HCT116 (cell line): ENCODE measurements at regions not wholly inside any gene's neighbourhood (a gene's known extent, or its start where the extent isn't known, plus 50 kb on each side); places are given as distances from the start of the nearest gene placed in this dataset.

Source experiments
- ATAC-seq: fragments of 200-7000 bp; cut with Tn5 transposase; 2 replicates; pipeline ENCODE4 v1.9.1; 2020; ENCODE audit warnings: mild to moderate bottlenecking, moderate library complexity
- BruUV-seq: library from RNA; stranded (reverse); fragments of 400-500 nt; replicated peaks from 2 replicates; lab custom pipeline; 2021; lab: Mats Ljungman, UMichigan
- CTCF ChIA-PET: fragments of 300-600 bp; sonication (Branson Sonifier 250); formaldehyde crosslinking; loops from one replicate; lab custom pipeline; 2021; ENCODE audit warnings: antibody characterized with exemption; lab: Charles Lee
- POLR2A ChIA-PET: fragments of 300-600, 350-600 bp; sonication (Branson Sonifier 250); formaldehyde crosslinking; loops from one replicate; lab custom pipeline; 2021; ENCODE audit warnings: antibody characterized with exemption; lab: Charles Lee
- RAD21 ChIA-PET, 2 experiments: fragments of 300-600 bp; sonication (Branson Sonifier 250); formaldehyde crosslinking; loops; one replicate each; lab custom pipeline; 2023; ENCODE audit warnings: low total read pairs in 2 of 2; ENCODE audit not compliant: uncharacterized antibody in 2 of 2, unreplicated experiment in 2 of 2, low non-redundant PET in 1 of 2; lab: Charles Lee
- DNase-seq: peaks from one replicate; pipeline ENCODE4 v3.0.0-alpha.2; 2010; ENCODE audit warnings: low read depth, low spot score
- H2AFZ ChIP-seq: fragments of 200-600 bp; shearing (Covaris generic), sonication (generic); 2 replicates; pipeline ENCODE4 v1.6.1; 2017; ENCODE audit warnings: low read depth, mixed run types, mixed read lengths, antibody characterized with exemption, low read length; ENCODE audit not compliant: poor library complexity, severe bottlenecking
- H3K27ac ChIP-seq: 2 replicates; pipeline ENCODE4 v1.5.1; 2012; ENCODE audit warnings: low read depth, low read length
- H3K27me3 ChIP-seq: fragments of 200-600 bp; sonication (generic); 2 replicates; pipeline ENCODE4 v1.6.1; 2016; ENCODE audit warnings: mixed run types, low read length, mixed read lengths; ENCODE audit not compliant: insufficient read depth
- H3K36me3 ChIP-seq, 2 experiments: fragments of 200-500 bp in 1 of 2; fragments of 200-600 bp in 1 of 2; sonication (Bioruptor generic) in 1 of 2; sonication (generic) in 1 of 2; 2 replicates each; pipeline versions ENCODE4 v1.5.1 to v1.6.1; 2014 to 2016; ENCODE audit warnings: low read length in 2 of 2, inconsistent platforms in 1 of 2, mixed read lengths in 1 of 2, mixed run types in 1 of 2; ENCODE audit not compliant: insufficient read depth in 2 of 2, control insufficient read depth in 1 of 2
- H3K4me1 ChIP-seq, 2 experiments: fragments of 200-600 bp in 1 of 2; sonication (generic) in 1 of 2; 2 replicates each; pipeline versions ENCODE4 v1.5.1 to v1.6.1; 2012 to 2017; ENCODE audit warnings: low read length in 2 of 2, inconsistent platforms in 1 of 2, mild to moderate bottlenecking in 1 of 2, mixed read lengths in 1 of 2, mixed run types in 1 of 2, moderate library complexity in 1 of 2; ENCODE audit not compliant: insufficient read depth in 2 of 2, control insufficient read depth in 1 of 2
- H3K4me2 ChIP-seq: fragments of 200-600 bp; sonication (generic); 2 replicates; pipeline ENCODE4 v1.6.1; 2017; ENCODE audit warnings: mixed run types, low read length, mixed read lengths
- H3K4me3 ChIP-seq, 2 experiments: fragments of 200-600 bp in 1 of 2; sonication (generic) in 1 of 2; replicated peaks in 1 of 2; 2 replicates each; pipeline ENCODE4 v1.5.1; 2011 to 2016; ENCODE audit warnings: low read length in 2 of 2, control low read depth in 1 of 2, low read depth in 1 of 2, mild to moderate bottlenecking in 1 of 2, mixed read lengths in 1 of 2, mixed run types in 1 of 2
- H3K79me2 ChIP-seq: fragments of 200-600 bp; sonication (generic); 2 replicates; pipeline ENCODE4 v1.6.1; 2017; ENCODE audit warnings: mild to moderate bottlenecking, mixed run types, low read length, moderate library complexity, mixed read lengths; ENCODE audit not compliant: insufficient read depth
- H3K9ac ChIP-seq: fragments of 200-600 bp; sonication (generic); 2 replicates; pipeline ENCODE4 v1.6.1; 2016; ENCODE audit warnings: low read length, mixed read lengths
- H3K9me2 ChIP-seq: fragments of 200-600 bp; sonication (generic), shearing (Covaris generic); 2 replicates; pipeline ENCODE4 v1.6.1; 2017; ENCODE audit warnings: mixed run types, mild to moderate bottlenecking, moderate library complexity; ENCODE audit not compliant: insufficient read depth
- H3K9me3 ChIP-seq, 2 experiments: fragments of 200-500 bp in 1 of 2; fragments of 200-600 bp in 1 of 2; sonication (Bioruptor generic) in 1 of 2; sonication (generic) in 1 of 2; 2 replicates each; pipeline ENCODE4 v1.6.1; 2014 to 2017; ENCODE audit warnings: low read length in 2 of 2, mixed read lengths in 2 of 2, inconsistent platforms in 1 of 2, low read depth in 1 of 2, mild to moderate bottlenecking in 1 of 2, mixed run types in 1 of 2, moderate library complexity in 1 of 2; ENCODE audit not compliant: control insufficient read depth in 1 of 2, insufficient read depth in 1 of 2
- H4K20me1 ChIP-seq: fragments of 200-600 bp; sonication (generic), shearing (Covaris generic); 2 replicates; pipeline ENCODE4 v1.6.1; 2017; ENCODE audit warnings: mixed run types, mild to moderate bottlenecking, moderate library complexity; ENCODE audit not compliant: insufficient read depth
- CEBPB ChIP-seq: IDR thresholded peaks from 2 replicates; pipeline ENCODE4 v1.6.1; 2012; ENCODE audit warnings: low read depth
- EGR1 ChIP-seq: IDR thresholded peaks from 2 replicates; pipeline ENCODE4 v1.6.1; 2012; ENCODE audit warnings: low read depth
- EZH2 ChIP-seq: fragments of 200-600 bp; sonication (generic); IDR thresholded peaks from 2 replicates; pipeline ENCODE4 v1.6.1; 2017; ENCODE audit warnings: antibody characterized with exemption, mixed run types
- EZH2phosphoT487 ChIP-seq: fragments of 200-600 bp; IDR thresholded peaks from 2 replicates; pipeline ENCODE4 v1.6.1; 2018; ENCODE audit warnings: antibody characterized with exemption, borderline replicate concordance
- POLR2A ChIP-seq: IDR thresholded peaks from 2 replicates; pipeline ENCODE4 v1.7.0; 2011; ENCODE audit warnings: borderline replicate concordance; ENCODE audit not compliant: insufficient read depth, insufficient read length; ENCODE audit errors: extremely low read depth
- POLR2AphosphoS5 ChIP-seq: IDR thresholded peaks from 2 replicates; pipeline ENCODE4 v1.6.1; 2011; ENCODE audit warnings: mild to moderate bottlenecking, low read depth, low read length, moderate library complexity
- SP1 ChIP-seq: IDR thresholded peaks from 2 replicates; pipeline ENCODE4 v1.6.1; 2012; ENCODE audit warnings: low read depth
- YY1 ChIP-seq: IDR thresholded peaks from 2 replicates; pipeline ENCODE4 v1.6.1; 2011; ENCODE audit warnings: low read length, low read depth, moderate library complexity, mild to moderate bottlenecking; ENCODE audit not compliant: insufficient replicate concordance; ENCODE audit errors: extremely low read depth
- ZNF274 ChIP-seq: fragments of 200-500 bp; sonication (Bioruptor generic); IDR thresholded peaks from 2 replicates; pipeline ENCODE4 v1.6.1; 2014; ENCODE audit warnings: mild to moderate bottlenecking, low read depth, low read length, inconsistent platforms
- intact Hi-C: fragments of 100-400 bp; cut with micrococcal nuclease; formaldehyde crosslinking; loops from 2 replicates; pipeline ENCODE4 v1.10.0; 2022
- TF ChIP-seq, protein P1 (sequence below), 3 experiments: fragments of 200-600 bp in 1 of 3; sonication (generic) in 1 of 3; IDR thresholded peaks in 2 of 3; conservative IDR thresholded peaks in 1 of 3; 2 replicates each; pipeline ENCODE4 v1.5.1; 2012 to 2017; ENCODE audit warnings: low read depth in 2 of 3, low read length in 2 of 3, antibody characterized with exemption in 1 of 3, borderline replicate concordance in 1 of 3, control low read depth in 1 of 3, mild to moderate bottlenecking in 1 of 3, mixed read lengths in 1 of 3, mixed run types in 1 of 3, moderate library complexity in 1 of 3; ENCODE audit not compliant: insufficient read depth in 1 of 3
- TF ChIP-seq, protein P2 (sequence below): IDR thresholded peaks from 2 replicates; pipeline ENCODE4 v1.6.1; 2012; ENCODE audit warnings: low read depth

DNA sequence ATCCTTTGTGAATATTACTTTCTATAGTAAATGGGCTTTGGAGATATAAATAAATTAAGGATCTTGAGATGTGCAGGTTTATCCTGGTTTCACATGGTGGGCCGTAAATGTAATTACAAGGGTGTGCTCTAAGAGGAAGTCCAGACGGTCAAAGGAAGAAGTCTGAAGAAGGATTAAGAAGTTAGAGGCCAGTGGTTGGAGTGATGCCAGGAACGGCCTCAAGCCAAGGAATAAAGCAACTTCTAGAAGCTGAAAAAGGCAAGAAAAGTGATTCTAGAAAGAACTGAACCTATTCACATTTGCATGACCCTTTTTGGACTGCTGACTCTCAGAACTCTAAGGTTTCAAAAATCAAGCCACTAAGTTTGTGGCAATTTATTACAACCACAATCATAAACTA, 981.3 kb upstream of the ALCAM start:
- DNase-seq: no peak
- Histone ChIP-seq H4K20me1 (0 out of 2 replicates have a peak, but pooled peaks cover 3% of the 10 kb centered on the region), H3K27ac (no peak overlapping the region), H3K4me3 (no peak overlapping the region), H2AFZ (no peak overlapping the region), H3K4me2 (no peak overlapping the region), H3K27me3 (no peaks in the 10 kb centered on the region), H3K9ac (no peak overlapping the region), H3K79me2 (peaks cover 99% of the 10 kb centered on the region), H3K36me3 (0 out of 4 replicates have a peak, but pooled peaks cover 0 to 12% of the 10 kb centered on the region in 2 experiments), H3K4me1 (peaks cover 0 to 13% of the 10 kb centered on the region in 2 experiments; a peak in 3 of 4 replicates), H3K9me2 (no peaks in the 10 kb centered on the region), H3K9me3 (no peaks in the 10 kb centered on the region)
- no peak for ATAC-seq
- RAD21 ChIA-PET: no interaction called here
- CTCF ChIA-PET: no interaction called here
- no TSS peak for BruUV-seq
- TF ChIP-seq POLR2AphosphoS5 (no peak), CEBPB (no peak), POLR2A (no peak)
- TF ChIP-seq, protein P1, sequence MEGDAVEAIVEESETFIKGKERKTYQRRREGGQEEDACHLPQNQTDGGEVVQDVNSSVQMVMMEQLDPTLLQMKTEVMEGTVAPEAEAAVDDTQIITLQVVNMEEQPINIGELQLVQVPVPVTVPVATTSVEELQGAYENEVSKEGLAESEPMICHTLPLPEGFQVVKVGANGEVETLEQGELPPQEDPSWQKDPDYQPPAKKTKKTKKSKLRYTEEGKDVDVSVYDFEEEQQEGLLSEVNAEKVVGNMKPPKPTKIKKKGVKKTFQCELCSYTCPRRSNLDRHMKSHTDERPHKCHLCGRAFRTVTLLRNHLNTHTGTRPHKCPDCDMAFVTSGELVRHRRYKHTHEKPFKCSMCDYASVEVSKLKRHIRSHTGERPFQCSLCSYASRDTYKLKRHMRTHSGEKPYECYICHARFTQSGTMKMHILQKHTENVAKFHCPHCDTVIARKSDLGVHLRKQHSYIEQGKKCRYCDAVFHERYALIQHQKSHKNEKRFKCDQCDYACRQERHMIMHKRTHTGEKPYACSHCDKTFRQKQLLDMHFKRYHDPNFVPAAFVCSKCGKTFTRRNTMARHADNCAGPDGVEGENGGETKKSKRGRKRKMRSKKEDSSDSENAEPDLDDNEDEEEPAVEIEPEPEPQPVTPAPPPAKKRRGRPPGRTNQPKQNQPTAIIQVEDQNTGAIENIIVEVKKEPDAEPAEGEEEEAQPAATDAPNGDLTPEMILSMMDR (IDR thresholded peaks at IDR 0.05 in 2 of 3, conservative IDR thresholded peaks at IDR 0.05 in 1 of 3; ENCODE audit: borderline replicate concordance in 1 of 3, insufficient read depth in 1 of 3, low read depth in 2 of 3, low read length in 2 of 3): no peak
- intact Hi-C loops: no loop called here
- POLR2A ChIA-PET: no interaction called here

DNA sequence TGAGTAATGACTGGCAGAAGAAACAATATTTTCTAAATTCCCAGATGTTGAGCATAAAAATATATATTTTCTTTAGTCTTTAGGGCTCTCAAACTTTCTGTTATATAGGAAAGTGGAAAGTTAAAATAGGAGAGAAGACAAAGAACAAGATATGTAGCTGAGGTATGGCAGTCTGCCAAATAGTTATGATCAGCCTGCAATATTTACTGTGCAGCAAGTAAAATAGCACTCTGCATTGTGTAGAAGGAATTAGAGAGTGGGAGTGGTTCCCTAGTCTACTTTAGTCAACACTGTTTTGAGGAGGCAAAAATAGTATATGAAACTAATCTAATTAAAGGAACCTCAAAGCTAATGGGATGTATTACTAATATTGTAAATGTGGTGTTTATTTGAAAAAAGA, 978.1 kb upstream of the ALCAM start:
- ChIA-PET RAD21 (no interaction called here), CTCF (no interaction called here), POLR2A (no interaction called here)
- H3K36me3 ChIP-seq: peaks cover 0 to 4% of the 10 kb centered on the region in 2 experiments; a peak in 1 of 4 replicates
- H3K9me3 ChIP-seq: 0 out of 4 replicates have a peak, but pooled peaks cover 0 to 4% of the 10 kb centered on the region in 2 experiments
- H4K20me1 ChIP-seq: 0 out of 2 replicates have a peak, but pooled peaks cover 3% of the 10 kb centered on the region
- H3K27me3 ChIP-seq: no peaks in the 10 kb centered on the region
- no peak overlapping the region for H3K9ac ChIP-seq
- BruUV-seq: no TSS peak
- H3K4me3 ChIP-seq: no peak overlapping the region
- peaks cover 0 to 13% of the 10 kb centered on the region in 2 experiments; a peak in 3 of 4 replicates for H3K4me1 ChIP-seq
- ATAC-seq (no peak), DNase-seq (no peak)
- no peak overlapping the region for H3K4me2 ChIP-seq
- intact Hi-C loops: no loop called here
- H3K79me2 ChIP-seq: peaks cover 99% of the 10 kb centered on the region
- no peak overlapping the region for H2AFZ ChIP-seq
- no peak overlapping the region for H3K27ac ChIP-seq
- no peaks in the 10 kb centered on the region for H3K9me2 ChIP-seq
- TF ChIP-seq SP1: no peak; the same call in 1 of the 2 replicates
- TF ChIP-seq POLR2A: no peak
- TF ChIP-seq, protein P1 (IDR thresholded peaks at IDR 0.05 in 2 of 3, conservative IDR thresholded peaks at IDR 0.05 in 1 of 3; ENCODE audit: borderline replicate concordance in 1 of 3, insufficient read depth in 1 of 3, low read depth in 2 of 3, low read length in 2 of 3): no peak
- TF ChIP-seq EZH2: no peak
- no peak for TF ChIP-seq EGR1
- no peak for TF ChIP-seq YY1
- no peak for TF ChIP-seq ZNF274
- no peak for TF ChIP-seq EZH2phosphoT487
- TF ChIP-seq, protein P2, sequence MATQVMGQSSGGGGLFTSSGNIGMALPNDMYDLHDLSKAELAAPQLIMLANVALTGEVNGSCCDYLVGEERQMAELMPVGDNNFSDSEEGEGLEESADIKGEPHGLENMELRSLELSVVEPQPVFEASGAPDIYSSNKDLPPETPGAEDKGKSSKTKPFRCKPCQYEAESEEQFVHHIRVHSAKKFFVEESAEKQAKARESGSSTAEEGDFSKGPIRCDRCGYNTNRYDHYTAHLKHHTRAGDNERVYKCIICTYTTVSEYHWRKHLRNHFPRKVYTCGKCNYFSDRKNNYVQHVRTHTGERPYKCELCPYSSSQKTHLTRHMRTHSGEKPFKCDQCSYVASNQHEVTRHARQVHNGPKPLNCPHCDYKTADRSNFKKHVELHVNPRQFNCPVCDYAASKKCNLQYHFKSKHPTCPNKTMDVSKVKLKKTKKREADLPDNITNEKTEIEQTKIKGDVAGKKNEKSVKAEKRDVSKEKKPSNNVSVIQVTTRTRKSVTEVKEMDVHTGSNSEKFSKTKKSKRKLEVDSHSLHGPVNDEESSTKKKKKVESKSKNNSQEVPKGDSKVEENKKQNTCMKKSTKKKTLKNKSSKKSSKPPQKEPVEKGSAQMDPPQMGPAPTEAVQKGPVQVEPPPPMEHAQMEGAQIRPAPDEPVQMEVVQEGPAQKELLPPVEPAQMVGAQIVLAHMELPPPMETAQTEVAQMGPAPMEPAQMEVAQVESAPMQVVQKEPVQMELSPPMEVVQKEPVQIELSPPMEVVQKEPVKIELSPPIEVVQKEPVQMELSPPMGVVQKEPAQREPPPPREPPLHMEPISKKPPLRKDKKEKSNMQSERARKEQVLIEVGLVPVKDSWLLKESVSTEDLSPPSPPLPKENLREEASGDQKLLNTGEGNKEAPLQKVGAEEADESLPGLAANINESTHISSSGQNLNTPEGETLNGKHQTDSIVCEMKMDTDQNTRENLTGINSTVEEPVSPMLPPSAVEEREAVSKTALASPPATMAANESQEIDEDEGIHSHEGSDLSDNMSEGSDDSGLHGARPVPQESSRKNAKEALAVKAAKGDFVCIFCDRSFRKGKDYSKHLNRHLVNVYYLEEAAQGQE: no peak
